T1000 (cell line): ENCODE measurements at regions not wholly inside any gene's neighbourhood (a gene's known extent, or its start where the extent isn't known, plus 50 kb on each side); places are given as distances from the start of the nearest gene placed in this dataset.

Experiments
- DNase-seq: peaks from one replicate; lab custom pipeline; 2025; ENCODE audit warnings: mixed read lengths; lab: John Stamatoyannopoulos, UW

GRCh38 chr2:136572335-136572734 is 193.0 kb upstream of the THSD7B start:
- DNase-seq = no peak

- DNase-seq = no peak
Observed at GRCh38 chr2:136557203-136557602, 208.1 kb upstream of the THSD7B start.

GRCh38 chr2:136550181-136550580 is 215.2 kb upstream of the THSD7B start:
- DNase-seq = no peak

GRCh38 chr2:136539355-136539754 is 226.0 kb upstream of the THSD7B start:
- DNase-seq = no peak

- DNase-seq = no peak
Observed at GRCh38 chr2:136538489-136538888, 226.9 kb upstream of the THSD7B start.

GRCh38 chr2:136534811-136535210 is 230.5 kb upstream of the THSD7B start:
- DNase-seq = no peak

GRCh38 chr2:136532171-136532570 is 233.2 kb upstream of the THSD7B start:
- no peak for DNase-seq

- DNase-seq = no peak
Observed at GRCh38 chr2:136531731-136532130, 233.6 kb upstream of the THSD7B start.

GRCh38 chr2:136530146-136530545 is 235.2 kb upstream of the THSD7B start:
- no peak for DNase-seq

GRCh38 chr2:136527560-136527959 is 237.8 kb upstream of the THSD7B start:
- DNase-seq = no peak

GRCh38 chr2:136522724-136523123 is 242.6 kb upstream of the THSD7B start:
- no peak for DNase-seq

GRCh38 chr2:136517716-136518115 is 247.6 kb upstream of the THSD7B start:
- DNase-seq = no peak

GRCh38 chr2:136510244-136510643 is 255.1 kb upstream of the THSD7B start:
- no peak for DNase-seq

GRCh38 chr2:136505462-136505861 is 259.9 kb upstream of the THSD7B start:
- no peak for DNase-seq

- DNase-seq = no peak
Observed at GRCh38 chr2:136502660-136503059, 262.7 kb upstream of the THSD7B start.

GRCh38 chr2:136497709-136498108 is 267.6 kb upstream of the THSD7B start:
- DNase-seq = no peak

- DNase-seq = no peak
Observed at GRCh38 chr2:136496966-136497365, 268.4 kb upstream of the THSD7B start.

- no peak for DNase-seq
Observed at GRCh38 chr2:136495636-136496035, 269.7 kb upstream of the THSD7B start.

- DNase-seq = no peak
Observed at GRCh38 chr2:136492901-136493300, 272.4 kb upstream of the THSD7B start.

GRCh38 chr2:136490100-136490499 is 275.2 kb upstream of the THSD7B start:
- DNase-seq = no peak

GRCh38 chr2:136487421-136487820 is 277.9 kb upstream of the THSD7B start:
- DNase-seq = no peak

- no peak for DNase-seq
Observed at GRCh38 chr2:136486115-136486514, 279.2 kb upstream of the THSD7B start.

- no peak for DNase-seq
Observed at GRCh38 chr2:136482966-136483365, 282.4 kb upstream of the THSD7B start.

- DNase-seq = no peak
Observed at GRCh38 chr2:136482006-136482405, 283.3 kb upstream of the THSD7B start.

- DNase-seq = no peak
Observed at GRCh38 chr2:136479696-136480095, 285.6 kb upstream of the THSD7B start.
